A673 (cell line): ENCODE measurements at regions not wholly inside any gene's neighbourhood (a gene's known extent, or its start where the extent isn't known, plus 50 kb on each side); places are given as distances from the start of the nearest gene placed in this dataset.

ENCODE experiments used
- BruUV-seq: library from RNA; stranded (reverse); fragments of 400-500 nt; replicated peaks from 2 replicates; lab custom pipeline; 2021; lab: Mats Ljungman, UMichigan
- CTCF ChIA-PET: fragments of 300-600 bp; sonication (Branson Sonifier 250); formaldehyde crosslinking; loops from one replicate; lab custom pipeline; 2022; ENCODE audit warnings: antibody characterized with exemption; lab: Charles Lee
- POLR2A ChIA-PET: fragments of 300-600 bp; sonication (Branson Sonifier 250); formaldehyde crosslinking; loops from one replicate; lab custom pipeline; 2022; ENCODE audit warnings: antibody characterized with exemption; ENCODE audit not compliant: low non-redundant PET; lab: Charles Lee
- DNase-seq: peaks from one replicate; pipeline ENCODE4 v3.0.0-alpha.2; 2015; ENCODE audit warnings: low spot score
- H3K27ac ChIP-seq: fragments of 200-600 bp; sonication (generic); 2 replicates; pipeline ENCODE4 v1.5.1; 2016; ENCODE audit warnings: mixed run types, low read depth, mild to moderate bottlenecking, mixed read lengths, antibody characterized with exemption, low read length; ENCODE audit not compliant: poor library complexity, severe bottlenecking
- H3K27me3 ChIP-seq: fragments of 200-600 bp; sonication (generic); replicated peaks from 2 replicates; pipeline ENCODE4 v1.6.1; 2017; ENCODE audit warnings: mixed run types, low read depth, mild to moderate bottlenecking, mixed read lengths, antibody characterized with exemption, low read length; ENCODE audit not compliant: insufficient read depth, poor library complexity
- H3K36me3 ChIP-seq: fragments of 200-600 bp; sonication (generic); 2 replicates; pipeline ENCODE4 v1.6.1; 2016; ENCODE audit warnings: mixed run types, mild to moderate bottlenecking, mixed read lengths, antibody characterized with exemption, low read length; ENCODE audit not compliant: insufficient read depth, poor library complexity, severe bottlenecking
- H3K4me1 ChIP-seq: fragments of 200-600 bp; sonication (generic); 2 replicates; pipeline ENCODE4 v1.6.1; 2017; ENCODE audit warnings: mixed run types, mild to moderate bottlenecking, mixed read lengths, antibody characterized with exemption, low read length; ENCODE audit not compliant: insufficient read depth, poor library complexity, severe bottlenecking
- H3K4me3 ChIP-seq: fragments of 200-600 bp; sonication (generic); 2 replicates; pipeline ENCODE4 v1.5.1; 2016; ENCODE audit warnings: low read depth, mixed run types, mild to moderate bottlenecking, mixed read lengths, low read length; ENCODE audit not compliant: poor library complexity, severe bottlenecking
- H3K9me3 ChIP-seq: fragments of 200-600 bp; sonication (generic); 2 replicates; pipeline ENCODE4 v1.6.1; 2016; ENCODE audit warnings: mixed run types, low read depth, mild to moderate bottlenecking, mixed read lengths, antibody characterized with exemption, low read length; ENCODE audit not compliant: poor library complexity, severe bottlenecking
- EZH2 ChIP-seq: fragments of 200-600 bp; sonication (generic); IDR thresholded peaks from 2 replicates; pipeline ENCODE4 v1.6.1; 2017; ENCODE audit warnings: borderline replicate concordance, low read depth, mild to moderate bottlenecking, mixed read lengths, antibody characterized with exemption, low read length; ENCODE audit not compliant: poor library complexity, severe bottlenecking
- intact Hi-C: fragments of 100-400 bp; cut with micrococcal nuclease; formaldehyde crosslinking; loops from one replicate; pipeline ENCODE4 v1.10.0; 2022; ENCODE audit not compliant: unreplicated experiment
- TF ChIP-seq, protein P1 (sequence below): fragments of 300-800, 200-600 bp; sonication (generic); conservative IDR thresholded peaks from 2 replicates; pipeline ENCODE4 v1.5.1; 2017; ENCODE audit warnings: low read depth, mild to moderate bottlenecking, antibody characterized with exemption, low read length, moderate library complexity, mixed read lengths

- no peaks in the 10 kb centered on the region for H3K27me3 ChIP-seq
- H3K9me3 ChIP-seq = no peaks in the 10 kb centered on the region
- no peak overlapping the region for H3K27ac ChIP-seq
- POLR2A ChIA-PET = no interaction called here
- no peak overlapping the region for H3K4me3 ChIP-seq
- CTCF ChIA-PET = no interaction called here
- TF ChIP-seq EZH2 = no peak
- TF ChIP-seq, protein P1, sequence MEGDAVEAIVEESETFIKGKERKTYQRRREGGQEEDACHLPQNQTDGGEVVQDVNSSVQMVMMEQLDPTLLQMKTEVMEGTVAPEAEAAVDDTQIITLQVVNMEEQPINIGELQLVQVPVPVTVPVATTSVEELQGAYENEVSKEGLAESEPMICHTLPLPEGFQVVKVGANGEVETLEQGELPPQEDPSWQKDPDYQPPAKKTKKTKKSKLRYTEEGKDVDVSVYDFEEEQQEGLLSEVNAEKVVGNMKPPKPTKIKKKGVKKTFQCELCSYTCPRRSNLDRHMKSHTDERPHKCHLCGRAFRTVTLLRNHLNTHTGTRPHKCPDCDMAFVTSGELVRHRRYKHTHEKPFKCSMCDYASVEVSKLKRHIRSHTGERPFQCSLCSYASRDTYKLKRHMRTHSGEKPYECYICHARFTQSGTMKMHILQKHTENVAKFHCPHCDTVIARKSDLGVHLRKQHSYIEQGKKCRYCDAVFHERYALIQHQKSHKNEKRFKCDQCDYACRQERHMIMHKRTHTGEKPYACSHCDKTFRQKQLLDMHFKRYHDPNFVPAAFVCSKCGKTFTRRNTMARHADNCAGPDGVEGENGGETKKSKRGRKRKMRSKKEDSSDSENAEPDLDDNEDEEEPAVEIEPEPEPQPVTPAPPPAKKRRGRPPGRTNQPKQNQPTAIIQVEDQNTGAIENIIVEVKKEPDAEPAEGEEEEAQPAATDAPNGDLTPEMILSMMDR = peak; percentile 50
- BruUV-seq = no TSS peak
- H3K36me3 ChIP-seq = no peaks in the 10 kb centered on the region
- no peaks in the 10 kb centered on the region for H3K4me1 ChIP-seq
- intact Hi-C loops = no loop called here
- peak; percentile 17 for DNase-seq
Measured at GRCh38 chr2:117536139-117536538, 278.4 kb upstream of the DDX18 start.

- Histone ChIP-seq H3K4me1 (no peaks in the 10 kb centered on the region), H3K27ac (no peak overlapping the region), H3K9me3 (no peaks in the 10 kb centered on the region), H3K4me3 (no peak overlapping the region), H3K27me3 (no peaks in the 10 kb centered on the region), H3K36me3 (no peaks in the 10 kb centered on the region)
- POLR2A ChIA-PET = no interaction called here
- TF ChIP-seq, protein P1 = no peak
- intact Hi-C loops = no loop called here
- CTCF ChIA-PET = no interaction called here
- BruUV-seq = no TSS peak
- no peak for DNase-seq
Measured at GRCh38 chr2:117537032-117537431, 277.5 kb upstream of the DDX18 start.

- H3K4me1 ChIP-seq = no peaks in the 10 kb centered on the region
- intact Hi-C loops = no loop called here
- no peaks in the 10 kb centered on the region for H3K9me3 ChIP-seq
- H3K27ac ChIP-seq = no peak overlapping the region
- no peak for DNase-seq
- ChIA-PET CTCF (no interaction called here), POLR2A (no interaction called here)
- peaks cover 23% of the 10 kb centered on the region for H3K27me3 ChIP-seq
- no peak overlapping the region for H3K4me3 ChIP-seq
- no peaks in the 10 kb centered on the region for H3K36me3 ChIP-seq
- no peak for TF ChIP-seq EZH2
- TF ChIP-seq, protein P1 = no peak
- BruUV-seq = no TSS peak
Measured at GRCh38 chr2:117551858-117552257, 262.6 kb upstream of the DDX18 start.
